BJ (cell line): ENCODE measurements at regions not wholly inside any gene's neighbourhood (a gene's known extent, or its start where the extent isn't known, plus 50 kb on each side); places are given as distances from the start of the nearest gene placed in this dataset.

Experiments used
- CTCF ChIA-PET: fragments of 350-600 bp; formaldehyde crosslinking; extraction: SDS; loops from one replicate; lab custom pipeline; 2021; ENCODE audit warnings: antibody characterized with exemption, inconsistent platforms; lab: Yijun Ruan, JAX
- POLR2A ChIA-PET: fragments of 300-600 bp; sonication (Branson Sonifier 250); formaldehyde crosslinking; extraction: SDS; loops from one replicate; lab custom pipeline; 2021; ENCODE audit warnings: antibody characterized with exemption; lab: Charles Lee
- DNase-seq: peaks from one replicate; pipeline ENCODE4 v3.0.0-alpha.2; 2011; ENCODE audit warnings: low read depth
- H3K27me3 ChIP-seq: 2 replicates; pipeline ENCODE4 v1.6.0; 2011; ENCODE audit warnings: low read length; ENCODE audit not compliant: control insufficient read depth, insufficient read depth
- H3K36me3 ChIP-seq: 2 replicates; pipeline ENCODE4 v1.5.1; 2011; ENCODE audit warnings: low read length; ENCODE audit not compliant: control insufficient read depth, insufficient read depth
- H3K4me3 ChIP-seq: 2 replicates; pipeline ENCODE4 v1.5.1; 2011; ENCODE audit warnings: low read depth, mild to moderate bottlenecking, control low read depth, low read length
- TF ChIP-seq, protein P1 (sequence below): IDR thresholded peaks from 2 replicates; pipeline ENCODE4 v1.5.1; 2011; ENCODE audit warnings: low read depth, mild to moderate bottlenecking, control low read depth, inconsistent platforms, low read length, moderate library complexity; ENCODE audit not compliant: insufficient read depth

DNA sequence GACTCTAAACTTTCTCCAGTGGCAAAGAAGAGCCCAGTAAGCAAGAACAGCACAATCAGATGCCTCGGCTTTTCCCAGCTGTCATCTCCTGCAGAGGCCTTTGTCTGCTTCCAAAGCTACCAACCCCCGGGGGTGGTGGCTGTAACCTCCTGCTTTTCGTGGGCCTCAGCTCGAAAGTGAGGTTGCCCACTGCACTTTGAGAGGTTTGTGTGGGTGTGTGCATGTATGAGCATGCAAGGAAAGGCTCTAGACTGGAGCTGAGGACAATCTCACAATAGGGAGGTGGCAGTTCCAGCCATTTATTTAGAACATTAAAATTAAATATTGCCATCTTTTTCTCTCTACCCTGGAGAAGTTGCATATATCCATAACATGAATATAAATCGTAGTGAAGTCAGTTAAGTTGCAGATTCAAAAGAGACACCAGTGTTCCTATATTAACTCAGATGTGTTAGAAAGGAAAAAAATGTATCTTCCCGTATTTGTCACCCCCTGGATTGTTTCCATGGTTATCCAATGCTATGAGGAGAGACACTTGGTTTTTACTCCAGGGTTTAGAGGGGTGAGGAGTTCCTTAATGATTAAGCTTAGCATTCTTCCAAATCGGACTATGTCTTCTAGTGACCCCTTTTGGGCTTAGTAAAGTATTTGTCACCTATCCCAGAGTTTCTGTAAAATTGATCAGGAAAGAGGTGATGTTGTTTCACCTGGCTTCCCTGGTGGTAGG is 781.1 kb downstream of the INHBA start:
- H3K36me3 ChIP-seq: no peaks in the 10 kb centered on the region
- H3K4me3 ChIP-seq: no peak overlapping the region
- TF ChIP-seq, protein P1, sequence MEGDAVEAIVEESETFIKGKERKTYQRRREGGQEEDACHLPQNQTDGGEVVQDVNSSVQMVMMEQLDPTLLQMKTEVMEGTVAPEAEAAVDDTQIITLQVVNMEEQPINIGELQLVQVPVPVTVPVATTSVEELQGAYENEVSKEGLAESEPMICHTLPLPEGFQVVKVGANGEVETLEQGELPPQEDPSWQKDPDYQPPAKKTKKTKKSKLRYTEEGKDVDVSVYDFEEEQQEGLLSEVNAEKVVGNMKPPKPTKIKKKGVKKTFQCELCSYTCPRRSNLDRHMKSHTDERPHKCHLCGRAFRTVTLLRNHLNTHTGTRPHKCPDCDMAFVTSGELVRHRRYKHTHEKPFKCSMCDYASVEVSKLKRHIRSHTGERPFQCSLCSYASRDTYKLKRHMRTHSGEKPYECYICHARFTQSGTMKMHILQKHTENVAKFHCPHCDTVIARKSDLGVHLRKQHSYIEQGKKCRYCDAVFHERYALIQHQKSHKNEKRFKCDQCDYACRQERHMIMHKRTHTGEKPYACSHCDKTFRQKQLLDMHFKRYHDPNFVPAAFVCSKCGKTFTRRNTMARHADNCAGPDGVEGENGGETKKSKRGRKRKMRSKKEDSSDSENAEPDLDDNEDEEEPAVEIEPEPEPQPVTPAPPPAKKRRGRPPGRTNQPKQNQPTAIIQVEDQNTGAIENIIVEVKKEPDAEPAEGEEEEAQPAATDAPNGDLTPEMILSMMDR: no peak
- DNase-seq: no peak
- CTCF ChIA-PET: interaction anchor here (0.8 to 0.9 kb wide), 2 partner anchors 90 to 94 kb away, joined by 3 to 4 read pairs; no protein-coding TSS in a partner anchor
- H3K27me3 ChIP-seq: no peaks in the 10 kb centered on the region
- POLR2A ChIA-PET: no interaction called here

DNA sequence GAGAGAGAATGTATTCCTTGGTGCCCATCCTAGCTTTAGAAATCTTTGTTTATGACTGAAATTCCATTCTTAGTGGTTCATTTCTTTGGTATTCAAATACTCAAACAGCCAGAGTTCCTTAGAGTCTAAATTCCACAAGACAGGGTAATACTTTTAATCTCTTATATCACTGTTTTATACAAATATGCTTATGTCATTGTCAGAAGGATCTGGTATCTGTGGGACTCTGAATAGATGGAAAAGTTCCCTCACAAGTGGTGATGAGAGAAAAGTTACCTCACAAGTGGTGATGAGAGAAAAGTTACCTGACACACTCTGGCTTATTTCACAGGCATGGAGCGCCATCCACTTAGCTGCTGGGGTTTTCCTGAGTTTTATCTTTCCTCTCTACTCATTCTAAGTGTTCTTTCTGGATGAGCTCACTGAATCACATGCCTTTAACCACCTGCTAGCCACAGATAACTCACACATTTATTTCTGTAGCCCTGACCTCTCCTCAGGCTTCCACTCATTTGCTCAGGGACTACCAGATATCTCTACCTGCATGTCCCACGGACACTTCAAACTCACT is 784.0 kb downstream of the SUGCT start:
- Histone ChIP-seq H3K27me3 (no peaks in the 10 kb centered on the region), H3K36me3 (no peaks in the 10 kb centered on the region), H3K4me3 (no peak overlapping the region)
- POLR2A ChIA-PET: interaction anchor here (0.8 kb wide), 1 partner anchor 780 kb away, joined by 4 read pairs; no protein-coding TSS in a partner anchor
- peak; percentile 84 for DNase-seq
- TF ChIP-seq, protein P1: no peak
- CTCF ChIA-PET: interaction anchor here (1.3 kb wide), 1 partner anchor 777 kb away, joined by 3 read pairs; no protein-coding TSS in a partner anchor

DNA sequence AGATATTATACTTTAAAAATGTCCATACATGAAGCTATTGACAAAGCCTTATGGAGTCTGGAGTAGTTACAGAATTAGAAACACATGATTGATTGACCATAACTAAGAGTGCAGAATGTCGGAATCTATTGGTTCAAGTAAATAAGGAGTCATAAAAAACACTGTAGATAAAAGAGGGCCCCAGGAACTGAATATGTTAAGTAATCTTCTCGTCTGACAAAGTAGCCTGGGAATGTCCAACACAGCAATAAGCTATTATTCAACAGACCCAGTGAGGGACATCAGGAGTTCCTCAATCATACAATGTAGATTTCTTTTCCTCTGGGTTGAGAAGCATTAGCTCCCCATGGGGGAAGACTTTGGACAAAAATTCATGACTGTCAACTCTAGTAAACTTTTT is 782.0 kb downstream of the SUGCT start:
- Histone ChIP-seq H3K27me3 (no peaks in the 10 kb centered on the region), H3K4me3 (no peak overlapping the region), H3K36me3 (no peaks in the 10 kb centered on the region)
- POLR2A ChIA-PET: no interaction called here
- no peak for DNase-seq
- TF ChIP-seq, protein P1: no peak
- CTCF ChIA-PET: interaction anchor here (1.4 kb wide), 1 partner anchor 8 kb away, joined by 3 read pairs; no protein-coding TSS in a partner anchor

DNA sequence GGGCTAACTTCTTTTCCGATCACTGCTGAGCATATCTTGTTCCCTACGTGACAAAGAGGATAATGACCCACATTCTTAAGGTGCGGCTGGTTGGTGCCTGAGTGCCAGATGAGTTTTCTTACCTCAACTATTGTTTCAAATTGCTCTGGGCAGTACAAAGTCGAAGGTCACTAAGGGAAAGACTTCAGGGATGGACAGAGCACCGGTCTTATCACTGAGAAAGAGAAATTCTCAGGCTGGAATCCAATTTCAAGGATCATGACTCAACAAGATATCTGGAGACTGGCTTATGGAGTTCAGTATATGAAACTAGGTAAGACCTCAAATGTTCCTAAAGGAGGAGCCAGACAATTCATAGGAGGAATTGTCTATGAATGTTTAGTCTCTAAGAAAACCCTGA is 780.3 kb downstream of the SUGCT start:
- no peaks in the 10 kb centered on the region for H3K36me3 ChIP-seq
- POLR2A ChIA-PET: no interaction called here
- no peak overlapping the region for H3K4me3 ChIP-seq
- CTCF ChIA-PET: no interaction called here
- H3K27me3 ChIP-seq: no peaks in the 10 kb centered on the region
- TF ChIP-seq, protein P1: no peak
- no peak for DNase-seq
